HCT116 (cell line): ENCODE measurements at regions not wholly inside any gene's neighbourhood (a gene's known extent, or its start where the extent isn't known, plus 50 kb on each side); places are given as distances from the start of the nearest gene placed in this dataset.
"Not testable (repeated sequence)": the region's sequence is repeated elsewhere in the genome, so short reads cannot be mapped to it uniquely, and the experiment has no call there.

Experiments used
- ATAC-seq: fragments of 200-7000 bp; cut with Tn5 transposase; 2 replicates; pipeline ENCODE4 v1.9.1; 2020; ENCODE audit warnings: mild to moderate bottlenecking, moderate library complexity
- BruUV-seq: library from RNA; stranded (reverse); fragments of 400-500 nt; replicated peaks from 2 replicates; lab custom pipeline; 2021; lab: Mats Ljungman, UMichigan
- CTCF ChIA-PET: fragments of 300-600 bp; sonication (Branson Sonifier 250); formaldehyde crosslinking; loops from one replicate; lab custom pipeline; 2021; ENCODE audit warnings: antibody characterized with exemption; lab: Charles Lee
- POLR2A ChIA-PET: fragments of 300-600, 350-600 bp; sonication (Branson Sonifier 250); formaldehyde crosslinking; loops from one replicate; lab custom pipeline; 2021; ENCODE audit warnings: antibody characterized with exemption; lab: Charles Lee
- RAD21 ChIA-PET, 2 experiments: fragments of 300-600 bp; sonication (Branson Sonifier 250); formaldehyde crosslinking; loops; one replicate each; lab custom pipeline; 2023; ENCODE audit warnings: low total read pairs in 2 of 2; ENCODE audit not compliant: uncharacterized antibody in 2 of 2, unreplicated experiment in 2 of 2, low non-redundant PET in 1 of 2; lab: Charles Lee
- DNase-seq: peaks from one replicate; pipeline ENCODE4 v3.0.0-alpha.2; 2010; ENCODE audit warnings: low read depth, low spot score
- H2AFZ ChIP-seq: fragments of 200-600 bp; shearing (Covaris generic), sonication (generic); 2 replicates; pipeline ENCODE4 v1.6.1; 2017; ENCODE audit warnings: low read depth, mixed run types, mixed read lengths, antibody characterized with exemption, low read length; ENCODE audit not compliant: poor library complexity, severe bottlenecking
- H3K27ac ChIP-seq: 2 replicates; pipeline ENCODE4 v1.5.1; 2012; ENCODE audit warnings: low read depth, low read length
- H3K27me3 ChIP-seq: fragments of 200-600 bp; sonication (generic); 2 replicates; pipeline ENCODE4 v1.6.1; 2016; ENCODE audit warnings: mixed run types, low read length, mixed read lengths; ENCODE audit not compliant: insufficient read depth
- H3K36me3 ChIP-seq, 2 experiments: fragments of 200-500 bp in 1 of 2; fragments of 200-600 bp in 1 of 2; sonication (Bioruptor generic) in 1 of 2; sonication (generic) in 1 of 2; 2 replicates each; pipeline versions ENCODE4 v1.5.1 to v1.6.1; 2014 to 2016; ENCODE audit warnings: low read length in 2 of 2, inconsistent platforms in 1 of 2, mixed read lengths in 1 of 2, mixed run types in 1 of 2; ENCODE audit not compliant: insufficient read depth in 2 of 2, control insufficient read depth in 1 of 2
- H3K4me1 ChIP-seq, 2 experiments: fragments of 200-600 bp in 1 of 2; sonication (generic) in 1 of 2; 2 replicates each; pipeline versions ENCODE4 v1.5.1 to v1.6.1; 2012 to 2017; ENCODE audit warnings: low read length in 2 of 2, inconsistent platforms in 1 of 2, mild to moderate bottlenecking in 1 of 2, mixed read lengths in 1 of 2, mixed run types in 1 of 2, moderate library complexity in 1 of 2; ENCODE audit not compliant: insufficient read depth in 2 of 2, control insufficient read depth in 1 of 2
- H3K4me2 ChIP-seq: fragments of 200-600 bp; sonication (generic); 2 replicates; pipeline ENCODE4 v1.6.1; 2017; ENCODE audit warnings: mixed run types, low read length, mixed read lengths
- H3K4me3 ChIP-seq, 2 experiments: fragments of 200-600 bp in 1 of 2; sonication (generic) in 1 of 2; replicated peaks in 1 of 2; 2 replicates each; pipeline ENCODE4 v1.5.1; 2011 to 2016; ENCODE audit warnings: low read length in 2 of 2, control low read depth in 1 of 2, low read depth in 1 of 2, mild to moderate bottlenecking in 1 of 2, mixed read lengths in 1 of 2, mixed run types in 1 of 2
- H3K79me2 ChIP-seq: fragments of 200-600 bp; sonication (generic); 2 replicates; pipeline ENCODE4 v1.6.1; 2017; ENCODE audit warnings: mild to moderate bottlenecking, mixed run types, low read length, moderate library complexity, mixed read lengths; ENCODE audit not compliant: insufficient read depth
- H3K9ac ChIP-seq: fragments of 200-600 bp; sonication (generic); 2 replicates; pipeline ENCODE4 v1.6.1; 2016; ENCODE audit warnings: low read length, mixed read lengths
- H3K9me2 ChIP-seq: fragments of 200-600 bp; sonication (generic), shearing (Covaris generic); 2 replicates; pipeline ENCODE4 v1.6.1; 2017; ENCODE audit warnings: mixed run types, mild to moderate bottlenecking, moderate library complexity; ENCODE audit not compliant: insufficient read depth
- H3K9me3 ChIP-seq, 2 experiments: fragments of 200-500 bp in 1 of 2; fragments of 200-600 bp in 1 of 2; sonication (Bioruptor generic) in 1 of 2; sonication (generic) in 1 of 2; 2 replicates each; pipeline ENCODE4 v1.6.1; 2014 to 2017; ENCODE audit warnings: low read length in 2 of 2, mixed read lengths in 2 of 2, inconsistent platforms in 1 of 2, low read depth in 1 of 2, mild to moderate bottlenecking in 1 of 2, mixed run types in 1 of 2, moderate library complexity in 1 of 2; ENCODE audit not compliant: control insufficient read depth in 1 of 2, insufficient read depth in 1 of 2
- H4K20me1 ChIP-seq: fragments of 200-600 bp; sonication (generic), shearing (Covaris generic); 2 replicates; pipeline ENCODE4 v1.6.1; 2017; ENCODE audit warnings: mixed run types, mild to moderate bottlenecking, moderate library complexity; ENCODE audit not compliant: insufficient read depth
- SIN3A ChIP-seq: IDR thresholded peaks from 2 replicates; pipeline ENCODE4 v1.6.1; 2012; ENCODE audit warnings: low read depth
- intact Hi-C: fragments of 100-400 bp; cut with micrococcal nuclease; formaldehyde crosslinking; loops from 2 replicates; pipeline ENCODE4 v1.10.0; 2022

DNA sequence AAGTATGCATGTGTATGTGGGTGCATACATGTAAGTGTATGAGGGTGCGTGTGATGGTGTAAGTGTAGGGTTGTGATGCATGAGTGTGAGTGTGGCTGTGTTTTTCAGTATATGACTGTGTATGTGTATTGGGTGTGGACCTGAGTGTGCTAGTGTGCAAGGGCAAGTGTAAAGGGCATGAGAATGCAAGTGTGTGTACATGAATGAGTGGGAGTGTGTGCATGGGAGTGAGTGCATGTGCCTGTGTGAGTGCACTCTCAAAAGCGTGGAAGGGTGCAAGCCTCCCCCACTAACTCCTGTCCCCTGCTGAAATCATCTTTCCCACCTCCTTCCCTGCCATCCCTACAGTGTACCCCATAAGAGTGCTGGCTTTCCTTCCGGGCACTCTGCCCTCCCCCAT, 225.1 kb upstream of the PRKX start:
- Histone ChIP-seq H3K9me3 (no peaks in the 10 kb centered on the region), H3K9me2 (no peaks in the 10 kb centered on the region), H2AFZ (no peak overlapping the region), H3K4me3 (no peak overlapping the region), H3K27ac (no peak overlapping the region), H4K20me1 (no peaks in the 10 kb centered on the region), H3K9ac (no peak overlapping the region), H3K79me2 (no peaks in the 10 kb centered on the region), H3K36me3 (no peaks in the 10 kb centered on the region), H3K4me1 (no peaks in the 10 kb centered on the region), H3K4me2 (no peak overlapping the region), H3K27me3 (no peaks in the 10 kb centered on the region)
- no peak for TF ChIP-seq SIN3A
- BruUV-seq, result no TSS peak
- intact Hi-C loops, result no loop called here
- ChIA-PET CTCF (no interaction called here), RAD21 (no interaction called here), POLR2A (no interaction called here)
- DNase-seq (no peak), ATAC-seq (no peak)

DNA sequence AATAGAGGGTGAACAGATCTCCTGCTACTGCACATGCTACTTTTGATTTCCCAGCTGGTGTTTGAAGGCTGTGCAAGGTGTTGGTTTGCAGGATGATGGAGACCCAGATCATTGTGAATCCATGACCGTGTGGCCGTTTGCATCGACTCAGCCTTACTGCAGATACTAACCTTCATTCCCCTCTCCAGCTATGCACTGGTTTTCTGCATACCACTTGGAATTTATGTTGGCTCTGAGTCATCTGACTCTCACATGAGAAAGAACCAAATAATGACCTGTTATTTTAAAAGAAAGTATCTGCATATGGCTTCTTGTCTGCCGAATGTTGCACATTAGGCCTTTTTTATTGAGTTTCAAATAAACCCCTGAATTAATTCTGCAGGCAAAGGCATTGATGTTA, 221.7 kb upstream of the PRKX start:
- H3K4me1 ChIP-seq, H3K79me2 ChIP-seq, H3K27me3 ChIP-seq, H3K9me2 ChIP-seq, CTCF ChIA-PET, H4K20me1 ChIP-seq, H2AFZ ChIP-seq, H3K36me3 ChIP-seq, H3K27ac ChIP-seq, DNase-seq, H3K9ac ChIP-seq, ATAC-seq, H3K4me2 ChIP-seq, H3K9me3 ChIP-seq, RAD21 ChIA-PET, H3K4me3 ChIP-seq, BruUV-seq, POLR2A ChIA-PET, intact Hi-C loops: not testable (repeated sequence)

DNA sequence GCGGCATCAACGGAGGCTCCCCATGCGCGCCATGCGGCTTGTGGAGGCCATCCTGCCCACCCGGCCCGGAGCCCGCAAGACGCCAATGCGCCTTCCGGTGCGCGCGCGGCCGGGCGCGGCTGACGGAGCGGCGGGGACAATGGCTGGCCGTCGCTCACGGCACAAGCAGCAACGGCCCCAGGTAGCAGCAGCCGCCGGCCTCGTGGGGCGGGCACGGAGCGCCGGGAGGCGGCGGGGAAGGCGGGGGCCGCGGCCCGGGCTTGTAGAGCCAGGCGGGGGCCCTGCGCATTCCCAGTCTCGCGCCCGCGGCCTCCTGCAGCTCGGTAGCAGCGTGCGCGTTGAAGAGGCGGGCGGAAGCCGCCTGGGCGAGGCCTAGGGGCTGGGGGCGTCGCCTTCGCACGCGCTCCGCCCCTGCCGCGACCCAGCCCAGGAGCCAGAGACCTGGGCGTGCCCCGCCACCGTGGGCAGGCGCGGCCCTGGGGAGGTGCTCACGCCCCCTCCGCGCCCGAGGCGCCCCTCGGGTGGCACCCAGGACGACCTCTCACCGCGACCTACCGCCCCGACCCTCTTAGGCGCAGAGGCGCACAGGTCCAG, 207.1 kb upstream of the PRKX start:
- DNase-seq, POLR2A ChIA-PET, H3K36me3 ChIP-seq, H3K27me3 ChIP-seq, H3K79me2 ChIP-seq, H4K20me1 ChIP-seq, RAD21 ChIA-PET, H3K4me1 ChIP-seq, H3K9me3 ChIP-seq, CTCF ChIA-PET, H3K4me3 ChIP-seq, BruUV-seq, H2AFZ ChIP-seq, H3K9ac ChIP-seq, H3K4me2 ChIP-seq, intact Hi-C loops, H3K27ac ChIP-seq, H3K9me2 ChIP-seq: not testable (repeated sequence)
- peak; percentile 98 for ATAC-seq

DNA sequence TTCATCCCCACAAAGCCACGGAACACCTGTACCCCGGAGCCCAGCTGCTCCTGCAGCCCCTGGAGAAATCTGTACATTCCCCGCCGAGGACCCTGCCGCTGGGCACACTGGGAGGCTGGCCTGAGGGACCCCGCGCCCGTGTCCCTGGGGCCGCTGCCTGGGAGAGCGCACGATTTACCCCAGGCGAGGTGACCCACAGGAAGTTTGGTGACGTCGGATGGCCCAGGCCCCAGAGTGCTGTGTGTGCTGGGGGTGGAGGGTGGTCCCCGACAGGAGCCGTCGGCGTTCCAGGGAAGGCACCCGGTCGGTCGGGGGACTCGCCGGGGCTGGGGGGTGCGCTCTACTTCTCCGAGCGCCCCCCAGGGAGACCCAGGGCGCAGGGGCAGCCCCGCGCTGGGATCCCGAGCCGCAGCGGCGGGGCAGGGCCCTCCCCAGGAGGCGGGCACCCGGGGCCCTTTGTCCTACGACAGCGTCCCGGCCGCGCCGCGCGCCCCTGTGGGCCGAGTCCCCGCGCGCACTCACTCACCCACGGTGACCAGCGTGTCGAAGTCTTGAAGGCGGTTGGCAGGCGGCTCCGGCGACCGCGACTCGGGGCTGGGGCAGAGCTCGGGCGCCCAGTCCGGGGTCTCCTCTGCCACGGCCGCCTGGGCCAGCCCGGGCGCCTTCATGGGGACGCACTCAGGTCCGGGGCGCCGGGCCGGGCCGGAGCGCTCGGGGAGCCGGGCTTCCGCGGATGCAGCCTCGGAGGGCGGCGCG, 206.4 kb upstream of the PRKX start:
- RAD21 ChIA-PET, intact Hi-C loops, H4K20me1 ChIP-seq, H3K36me3 ChIP-seq, BruUV-seq, H3K4me1 ChIP-seq, CTCF ChIA-PET, H3K9me2 ChIP-seq, H3K4me3 ChIP-seq, H3K4me2 ChIP-seq, POLR2A ChIA-PET, H3K9ac ChIP-seq, H3K27ac ChIP-seq, H3K79me2 ChIP-seq, H3K9me3 ChIP-seq, DNase-seq, H2AFZ ChIP-seq, H3K27me3 ChIP-seq: not testable (repeated sequence)
- peak; percentile 42 for ATAC-seq
